Neural cell (in vitro differentiated cells): ENCODE measurements at regions not wholly inside any gene's neighbourhood (a gene's known extent, or its start where the extent isn't known, plus 50 kb on each side); places are given as distances from the start of the nearest gene placed in this dataset.

Experiments
- H2AFZ ChIP-seq: fragments of 200-600, 300-800 bp; sonication (generic), shearing (Covaris generic); 2 replicates; pipeline ENCODE4 v1.6.0; 2014; ENCODE audit warnings: low read depth, mild to moderate bottlenecking, antibody characterized with exemption, low read length, moderate library complexity
- H3F3A ChIP-seq: fragments of 200-600 bp; shearing (Covaris generic); 2 replicates; pipeline ENCODE4 v1.6.1; 2016; ENCODE audit warnings: mild to moderate bottlenecking, moderate library complexity, mixed read lengths, antibody characterized with exemption, low read length; ENCODE audit not compliant: insufficient read depth, poor library complexity, severe bottlenecking
- H3K27ac ChIP-seq: fragments of 200-600, 300-800 bp; sonication (generic), shearing (Covaris generic); 2 replicates; pipeline ENCODE4 v1.5.1; 2014; ENCODE audit warnings: mild to moderate bottlenecking, low read length, moderate library complexity
- H3K27me3 ChIP-seq: fragments of 300-800, 200-600 bp; sonication (generic), shearing (Covaris generic); 2 replicates; pipeline ENCODE4 v1.6.0; 2014; ENCODE audit warnings: mild to moderate bottlenecking, low read depth, low read length, moderate library complexity; ENCODE audit not compliant: insufficient read depth
- H3K36me3 ChIP-seq: fragments of 300-800, 200-600 bp; sonication (generic), shearing (Covaris generic); 2 replicates; pipeline ENCODE4 v1.5.1; 2014; ENCODE audit warnings: mild to moderate bottlenecking, antibody characterized with exemption, low read length, moderate library complexity; ENCODE audit not compliant: insufficient read depth
- H3K4me2 ChIP-seq: fragments of 300-800, 200-600 bp; sonication (generic), shearing (Covaris generic); 2 replicates; pipeline ENCODE4 v1.6.0; 2014; ENCODE audit warnings: mild to moderate bottlenecking, low read length
- H3K4me3 ChIP-seq: fragments of 300-800, 200-600 bp; sonication (generic), shearing (Covaris generic); 2 replicates; pipeline ENCODE4 v1.5.1; 2014; ENCODE audit warnings: mild to moderate bottlenecking, low read length, moderate library complexity
- H3K79me2 ChIP-seq: fragments of 200-600 bp; shearing (Covaris generic); replicated peaks from 2 replicates; pipeline ENCODE4 v1.6.0; 2014; ENCODE audit warnings: mild to moderate bottlenecking, low read length, moderate library complexity; ENCODE audit not compliant: insufficient read depth
- H3K9ac ChIP-seq: fragments of 300-800, 200-600 bp; sonication (generic), shearing (Covaris generic); 2 replicates; pipeline ENCODE4 v1.6.1; 2016; ENCODE audit warnings: mild to moderate bottlenecking, low read length, mixed read lengths
- H3K9me2 ChIP-seq: fragments of 200-600 bp; shearing (Covaris generic); 2 replicates; pipeline ENCODE4 v1.6.1; 2016; ENCODE audit warnings: mild to moderate bottlenecking, low read length, mixed read lengths; ENCODE audit not compliant: insufficient read depth
- H3K9me3 ChIP-seq: fragments of 200-600, 300-800 bp; sonication (generic), shearing (Covaris generic); 2 replicates; pipeline ENCODE4 v1.6.1; 2016; ENCODE audit warnings: mild to moderate bottlenecking, mixed run types, low read length, moderate library complexity, mixed read lengths
- H4K20me1 ChIP-seq: fragments of 200-600 bp; shearing (Covaris generic); 2 replicates; pipeline ENCODE4 v1.6.1; 2016; ENCODE audit warnings: mild to moderate bottlenecking, mixed run types; ENCODE audit not compliant: insufficient read depth
- CTCF ChIP-seq: fragments of 450-650 bp; IDR thresholded peaks from 2 replicates; pipeline ENCODE4 v1.5.1; 2014; ENCODE audit warnings: antibody characterized with exemption, mild to moderate bottlenecking, moderate library complexity; ENCODE audit not compliant: poor library complexity, severe bottlenecking
- EP300 ChIP-seq: fragments of 450-650 bp; conservative IDR thresholded peaks from 2 replicates; pipeline ENCODE4 v1.6.1; 2014; ENCODE audit warnings: antibody characterized with exemption, mild to moderate bottlenecking, moderate library complexity; ENCODE audit not compliant: poor library complexity, severe bottlenecking
- EZH2 ChIP-seq: fragments of 200-600, 300-800 bp; shearing (Covaris generic), sonication (generic); IDR thresholded peaks from 2 replicates; pipeline ENCODE4 v1.6.1; 2014; ENCODE audit warnings: antibody characterized with exemption, low read length, borderline replicate concordance, mild to moderate bottlenecking; ENCODE audit not compliant: insufficient read depth, poor library complexity, severe bottlenecking
- MXI1 ChIP-seq: fragments of 450-650 bp; conservative IDR thresholded peaks from 2 replicates; pipeline ENCODE4 v1.6.1; 2014; ENCODE audit warnings: antibody characterized with exemption, mild to moderate bottlenecking; ENCODE audit not compliant: poor library complexity, severe bottlenecking
- POLR2AphosphoS5 ChIP-seq: IDR thresholded peaks from 2 replicates; pipeline ENCODE4 v1.6.1; 2012
- RAD21 ChIP-seq: fragments of 450-650 bp; conservative IDR thresholded peaks from 2 replicates; pipeline ENCODE4 v1.6.1; 2014; ENCODE audit warnings: antibody characterized with exemption, mild to moderate bottlenecking, moderate library complexity
- SMC3 ChIP-seq: fragments of 450-650 bp; conservative IDR thresholded peaks from 2 replicates; pipeline ENCODE4 v1.6.1; 2014; ENCODE audit warnings: antibody characterized with exemption, mild to moderate bottlenecking, moderate library complexity; ENCODE audit not compliant: poor library complexity
- TAF1 ChIP-seq: IDR thresholded peaks from 2 replicates; pipeline ENCODE4 v1.6.1; 2012; ENCODE audit warnings: low read depth
- TF ChIP-seq, protein P1 (sequence below): IDR thresholded peaks from 2 replicates; pipeline ENCODE4 v1.6.1; 2012; ENCODE audit warnings: borderline replicate concordance

DNA sequence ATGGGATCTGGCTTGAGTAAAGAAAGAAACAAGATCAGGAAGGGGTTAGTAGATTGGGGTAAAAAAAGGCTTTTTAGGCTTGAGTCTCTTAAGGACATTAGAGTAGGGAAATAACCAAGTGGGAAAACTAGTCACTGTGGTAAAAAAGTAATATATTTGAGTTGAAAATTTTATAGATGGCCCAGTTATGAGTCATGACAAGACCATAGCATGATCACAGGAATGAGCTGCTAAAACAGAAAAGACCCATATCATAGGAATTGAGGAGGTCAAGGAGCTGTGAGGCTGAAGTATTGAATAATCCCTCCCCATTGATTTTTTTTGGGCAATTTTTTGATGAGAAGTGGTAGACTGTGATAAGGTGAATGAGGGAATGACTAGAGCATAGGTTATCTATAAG, 69.2 kb upstream of the TBC1D5 start:
- Histone ChIP-seq H4K20me1 (no peaks in the 10 kb centered on the region), H3K4me3 (no peak overlapping the region), H3K4me2 (no peak overlapping the region), H3K27ac (no peak overlapping the region), H3K79me2 (no peaks in the 10 kb centered on the region), H3K9me3 (no peaks in the 10 kb centered on the region), H3F3A (no peaks in the 10 kb centered on the region), H3K36me3 (no peaks in the 10 kb centered on the region), H3K9me2 (no peaks in the 10 kb centered on the region), H3K27me3 (no peaks in the 10 kb centered on the region), H2AFZ (no peak overlapping the region), H3K9ac (no peak overlapping the region)
- TF ChIP-seq MXI1: no peak
- no peak for TF ChIP-seq CTCF
- no peak for TF ChIP-seq SMC3
- TF ChIP-seq, protein P1, sequence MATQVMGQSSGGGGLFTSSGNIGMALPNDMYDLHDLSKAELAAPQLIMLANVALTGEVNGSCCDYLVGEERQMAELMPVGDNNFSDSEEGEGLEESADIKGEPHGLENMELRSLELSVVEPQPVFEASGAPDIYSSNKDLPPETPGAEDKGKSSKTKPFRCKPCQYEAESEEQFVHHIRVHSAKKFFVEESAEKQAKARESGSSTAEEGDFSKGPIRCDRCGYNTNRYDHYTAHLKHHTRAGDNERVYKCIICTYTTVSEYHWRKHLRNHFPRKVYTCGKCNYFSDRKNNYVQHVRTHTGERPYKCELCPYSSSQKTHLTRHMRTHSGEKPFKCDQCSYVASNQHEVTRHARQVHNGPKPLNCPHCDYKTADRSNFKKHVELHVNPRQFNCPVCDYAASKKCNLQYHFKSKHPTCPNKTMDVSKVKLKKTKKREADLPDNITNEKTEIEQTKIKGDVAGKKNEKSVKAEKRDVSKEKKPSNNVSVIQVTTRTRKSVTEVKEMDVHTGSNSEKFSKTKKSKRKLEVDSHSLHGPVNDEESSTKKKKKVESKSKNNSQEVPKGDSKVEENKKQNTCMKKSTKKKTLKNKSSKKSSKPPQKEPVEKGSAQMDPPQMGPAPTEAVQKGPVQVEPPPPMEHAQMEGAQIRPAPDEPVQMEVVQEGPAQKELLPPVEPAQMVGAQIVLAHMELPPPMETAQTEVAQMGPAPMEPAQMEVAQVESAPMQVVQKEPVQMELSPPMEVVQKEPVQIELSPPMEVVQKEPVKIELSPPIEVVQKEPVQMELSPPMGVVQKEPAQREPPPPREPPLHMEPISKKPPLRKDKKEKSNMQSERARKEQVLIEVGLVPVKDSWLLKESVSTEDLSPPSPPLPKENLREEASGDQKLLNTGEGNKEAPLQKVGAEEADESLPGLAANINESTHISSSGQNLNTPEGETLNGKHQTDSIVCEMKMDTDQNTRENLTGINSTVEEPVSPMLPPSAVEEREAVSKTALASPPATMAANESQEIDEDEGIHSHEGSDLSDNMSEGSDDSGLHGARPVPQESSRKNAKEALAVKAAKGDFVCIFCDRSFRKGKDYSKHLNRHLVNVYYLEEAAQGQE: no peak
- no peak for TF ChIP-seq RAD21
- no peak for TF ChIP-seq TAF1
- no peak for TF ChIP-seq POLR2AphosphoS5
- no peak for TF ChIP-seq EZH2
- no peak for TF ChIP-seq EP300

GRCh38 chr3:17810759-17811158, 68.3 kb upstream of the TBC1D5 start:
- no peaks in the 10 kb centered on the region for H4K20me1 ChIP-seq
- H2AFZ ChIP-seq: no peak overlapping the region
- no peaks in the 10 kb centered on the region for H3K36me3 ChIP-seq
- H3K9me2 ChIP-seq: no peaks in the 10 kb centered on the region
- no peak overlapping the region for H3K9ac ChIP-seq
- H3K27me3 ChIP-seq: no peaks in the 10 kb centered on the region
- no peaks in the 10 kb centered on the region for H3K79me2 ChIP-seq
- no peaks in the 10 kb centered on the region for H3K9me3 ChIP-seq
- H3K27ac ChIP-seq: no peak overlapping the region
- no peak overlapping the region for H3K4me2 ChIP-seq
- TF ChIP-seq, protein P1: no peak
- TF ChIP-seq CTCF (no peak), SMC3 (no peak), EP300 (no peak), POLR2AphosphoS5 (no peak), RAD21 (no peak), EZH2 (no peak), TAF1 (no peak), MXI1 (no peak)
- no peaks in the 10 kb centered on the region for H3F3A ChIP-seq
- no peak overlapping the region for H3K4me3 ChIP-seq
